Panc1 (cell line): ENCODE measurements at regions not wholly inside any gene's neighbourhood (a gene's known extent, or its start where the extent isn't known, plus 50 kb on each side); places are given as distances from the start of the nearest gene placed in this dataset.

Experiments
- TCF7L2 ChIP-seq: IDR thresholded peaks from 2 replicates; pipeline ENCODE4 v1.6.1; 2011; ENCODE audit warnings: mild to moderate bottlenecking, low read depth, low read length, inconsistent platforms
- TF ChIP-seq, protein P1 (sequence below): fragments of 450-650 bp; IDR thresholded peaks from 2 replicates; pipeline ENCODE4 v1.5.1; 2017; ENCODE audit warnings: mild to moderate bottlenecking
- TF ChIP-seq, protein P2 (sequence below), 2 experiments: IDR thresholded peaks; 2 replicates each; pipeline ENCODE4 v1.6.1; 2011 to 2012; ENCODE audit warnings: low read depth in 2 of 2, control low read depth in 1 of 2, low read length in 1 of 2, mild to moderate bottlenecking in 1 of 2, moderate library complexity in 1 of 2; ENCODE audit not compliant: insufficient read depth in 1 of 2

DNA sequence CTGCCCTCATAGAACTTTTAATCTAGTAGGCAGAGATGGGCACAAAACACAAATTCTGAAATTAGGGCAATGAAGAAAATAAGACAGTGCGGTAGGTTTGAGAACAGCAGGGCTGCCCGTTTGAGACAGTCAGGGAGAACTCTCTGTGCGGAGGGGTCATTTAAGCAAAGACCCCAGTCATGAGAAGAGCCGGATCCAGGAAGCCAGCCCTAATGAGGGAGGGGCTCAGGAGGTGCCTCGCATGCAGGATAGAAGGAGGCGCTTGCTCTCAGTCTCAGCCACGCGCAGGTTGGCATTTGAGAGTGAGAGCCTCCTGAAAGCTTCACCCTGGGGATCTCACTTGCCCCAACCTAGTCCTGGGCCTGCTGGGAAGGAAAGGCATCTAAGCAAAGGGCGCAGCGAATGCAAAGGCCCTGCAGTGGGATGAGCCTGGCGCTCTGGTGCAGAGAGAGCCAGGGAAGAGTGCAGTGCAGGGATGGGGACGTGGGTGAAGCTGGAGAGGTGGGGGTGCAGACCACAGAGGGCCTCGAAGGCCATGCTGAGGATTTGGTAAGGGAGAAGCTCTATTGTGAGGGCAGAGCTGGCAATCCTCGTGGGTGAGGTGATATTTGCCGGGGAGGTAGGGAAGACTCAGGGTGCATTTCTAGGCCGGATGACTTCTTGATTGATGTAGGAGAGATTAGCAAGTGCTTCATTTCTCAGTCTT, 130.0 kb upstream of the PTPN1 start:
- TF ChIP-seq, protein P1, sequence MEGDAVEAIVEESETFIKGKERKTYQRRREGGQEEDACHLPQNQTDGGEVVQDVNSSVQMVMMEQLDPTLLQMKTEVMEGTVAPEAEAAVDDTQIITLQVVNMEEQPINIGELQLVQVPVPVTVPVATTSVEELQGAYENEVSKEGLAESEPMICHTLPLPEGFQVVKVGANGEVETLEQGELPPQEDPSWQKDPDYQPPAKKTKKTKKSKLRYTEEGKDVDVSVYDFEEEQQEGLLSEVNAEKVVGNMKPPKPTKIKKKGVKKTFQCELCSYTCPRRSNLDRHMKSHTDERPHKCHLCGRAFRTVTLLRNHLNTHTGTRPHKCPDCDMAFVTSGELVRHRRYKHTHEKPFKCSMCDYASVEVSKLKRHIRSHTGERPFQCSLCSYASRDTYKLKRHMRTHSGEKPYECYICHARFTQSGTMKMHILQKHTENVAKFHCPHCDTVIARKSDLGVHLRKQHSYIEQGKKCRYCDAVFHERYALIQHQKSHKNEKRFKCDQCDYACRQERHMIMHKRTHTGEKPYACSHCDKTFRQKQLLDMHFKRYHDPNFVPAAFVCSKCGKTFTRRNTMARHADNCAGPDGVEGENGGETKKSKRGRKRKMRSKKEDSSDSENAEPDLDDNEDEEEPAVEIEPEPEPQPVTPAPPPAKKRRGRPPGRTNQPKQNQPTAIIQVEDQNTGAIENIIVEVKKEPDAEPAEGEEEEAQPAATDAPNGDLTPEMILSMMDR, result no peak
- TF ChIP-seq TCF7L2, result no peak
- TF ChIP-seq, protein P2, sequence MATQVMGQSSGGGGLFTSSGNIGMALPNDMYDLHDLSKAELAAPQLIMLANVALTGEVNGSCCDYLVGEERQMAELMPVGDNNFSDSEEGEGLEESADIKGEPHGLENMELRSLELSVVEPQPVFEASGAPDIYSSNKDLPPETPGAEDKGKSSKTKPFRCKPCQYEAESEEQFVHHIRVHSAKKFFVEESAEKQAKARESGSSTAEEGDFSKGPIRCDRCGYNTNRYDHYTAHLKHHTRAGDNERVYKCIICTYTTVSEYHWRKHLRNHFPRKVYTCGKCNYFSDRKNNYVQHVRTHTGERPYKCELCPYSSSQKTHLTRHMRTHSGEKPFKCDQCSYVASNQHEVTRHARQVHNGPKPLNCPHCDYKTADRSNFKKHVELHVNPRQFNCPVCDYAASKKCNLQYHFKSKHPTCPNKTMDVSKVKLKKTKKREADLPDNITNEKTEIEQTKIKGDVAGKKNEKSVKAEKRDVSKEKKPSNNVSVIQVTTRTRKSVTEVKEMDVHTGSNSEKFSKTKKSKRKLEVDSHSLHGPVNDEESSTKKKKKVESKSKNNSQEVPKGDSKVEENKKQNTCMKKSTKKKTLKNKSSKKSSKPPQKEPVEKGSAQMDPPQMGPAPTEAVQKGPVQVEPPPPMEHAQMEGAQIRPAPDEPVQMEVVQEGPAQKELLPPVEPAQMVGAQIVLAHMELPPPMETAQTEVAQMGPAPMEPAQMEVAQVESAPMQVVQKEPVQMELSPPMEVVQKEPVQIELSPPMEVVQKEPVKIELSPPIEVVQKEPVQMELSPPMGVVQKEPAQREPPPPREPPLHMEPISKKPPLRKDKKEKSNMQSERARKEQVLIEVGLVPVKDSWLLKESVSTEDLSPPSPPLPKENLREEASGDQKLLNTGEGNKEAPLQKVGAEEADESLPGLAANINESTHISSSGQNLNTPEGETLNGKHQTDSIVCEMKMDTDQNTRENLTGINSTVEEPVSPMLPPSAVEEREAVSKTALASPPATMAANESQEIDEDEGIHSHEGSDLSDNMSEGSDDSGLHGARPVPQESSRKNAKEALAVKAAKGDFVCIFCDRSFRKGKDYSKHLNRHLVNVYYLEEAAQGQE (IDR thresholded peaks at IDR 0.05; ENCODE audit: insufficient read depth in 1 of 2, low read depth in 2 of 2, low read length in 1 of 2), result no peak
